NCI-H748 (cell line): ENCODE measurements at regions not wholly inside any gene's neighbourhood (a gene's known extent, or its start where the extent isn't known, plus 50 kb on each side); places are given as distances from the start of the nearest gene placed in this dataset.

Experiments
- DNase-seq: peaks from one replicate; lab custom pipeline; 2025; ENCODE audit not compliant: unreplicated experiment; lab: John Stamatoyannopoulos, UW

DNA sequence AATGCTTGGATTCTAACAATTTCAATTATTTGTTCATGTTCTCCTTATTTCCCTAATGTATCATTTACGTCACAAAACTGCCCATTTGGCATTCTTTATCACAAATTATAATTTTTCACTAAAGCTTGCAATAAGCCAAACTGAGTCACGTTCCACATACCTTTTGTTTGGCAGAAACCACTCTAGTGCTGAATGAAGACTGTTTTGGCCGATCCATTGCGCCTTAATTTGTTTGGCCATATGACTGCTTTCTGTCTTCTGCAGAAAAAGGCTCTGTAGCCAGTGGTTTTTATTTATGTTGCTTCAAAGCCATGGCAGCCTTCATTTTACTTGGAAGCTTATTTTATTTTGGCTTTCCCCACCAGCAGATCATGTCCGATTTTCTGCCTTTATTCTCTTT lies 184.4 kb upstream of the HAND2 start:
- DNase-seq, result no peak

DNA sequence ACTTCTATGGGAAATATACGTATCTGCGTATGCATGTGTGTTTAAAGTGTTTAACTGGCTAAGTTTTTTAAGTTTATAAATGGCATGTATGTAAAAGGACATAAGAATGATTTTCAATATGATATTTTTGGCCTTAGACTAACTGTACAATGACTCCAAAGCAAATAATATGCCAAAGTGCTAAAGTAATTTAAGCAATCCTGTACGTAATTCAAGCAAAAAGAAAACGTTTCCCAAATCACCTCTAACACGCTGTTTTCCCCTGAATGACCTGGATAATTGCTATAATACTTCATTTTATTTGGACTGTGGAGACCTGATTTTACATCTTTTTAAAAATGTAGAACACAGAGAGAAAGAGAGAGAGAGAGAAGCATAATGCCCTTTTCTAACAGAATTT lies 183.0 kb upstream of the HAND2 start:
- no peak for DNase-seq

DNA sequence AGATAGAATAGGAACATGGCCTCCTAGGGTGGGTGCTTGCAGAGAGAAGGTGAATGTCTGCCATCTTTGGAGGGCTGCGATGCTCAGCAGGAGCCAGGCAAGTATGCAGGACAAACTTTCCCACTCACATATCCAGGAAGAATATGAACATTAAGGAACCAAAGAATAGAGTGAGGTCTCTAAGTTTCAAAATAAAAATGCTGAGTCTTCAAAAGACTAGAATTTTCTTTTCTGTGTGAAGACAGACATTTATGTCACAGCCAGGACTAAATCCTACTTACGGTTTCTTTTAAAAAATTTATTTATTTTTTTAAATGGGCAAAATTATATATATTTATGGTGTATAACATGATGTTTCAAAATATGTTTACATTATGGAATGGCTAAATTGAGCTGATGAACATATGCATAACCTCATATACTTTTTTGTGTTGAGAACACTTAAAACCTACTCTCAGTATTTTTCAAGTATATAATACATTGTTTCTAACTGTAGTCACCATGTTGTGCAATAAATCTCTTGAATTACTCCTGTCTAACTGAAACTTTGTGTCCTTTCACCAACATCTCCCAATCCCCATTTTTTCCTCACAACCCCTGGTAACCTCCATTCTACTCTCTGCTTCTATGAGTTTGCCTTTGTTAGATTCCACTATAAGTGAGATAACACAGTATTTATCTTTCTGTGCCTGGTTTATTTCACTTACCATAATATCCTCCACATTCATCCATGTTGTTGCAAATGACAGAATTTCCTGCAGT lies 177.8 kb upstream of the HAND2 start:
- DNase-seq, result no peak

DNA sequence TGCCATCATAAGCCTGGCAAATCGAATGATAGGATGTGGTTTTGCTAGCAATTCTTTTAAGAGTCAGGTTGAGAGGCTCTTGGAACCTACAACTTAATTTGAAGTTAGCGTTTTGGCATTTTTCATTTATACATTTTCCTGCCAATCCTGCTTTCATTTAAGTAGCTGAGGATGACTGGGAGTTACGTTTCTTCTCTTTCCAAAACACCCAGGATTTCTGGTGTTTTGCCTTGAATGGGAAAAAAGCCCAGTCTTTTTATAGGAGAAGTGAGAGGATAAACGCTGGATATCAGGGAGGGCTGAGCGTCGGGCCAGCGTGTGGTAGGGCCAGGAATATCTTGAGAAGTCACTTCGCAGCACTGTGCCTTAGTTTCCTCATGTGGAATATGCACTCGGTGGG lies 174.2 kb upstream of the HAND2 start:
- no peak for DNase-seq

DNA sequence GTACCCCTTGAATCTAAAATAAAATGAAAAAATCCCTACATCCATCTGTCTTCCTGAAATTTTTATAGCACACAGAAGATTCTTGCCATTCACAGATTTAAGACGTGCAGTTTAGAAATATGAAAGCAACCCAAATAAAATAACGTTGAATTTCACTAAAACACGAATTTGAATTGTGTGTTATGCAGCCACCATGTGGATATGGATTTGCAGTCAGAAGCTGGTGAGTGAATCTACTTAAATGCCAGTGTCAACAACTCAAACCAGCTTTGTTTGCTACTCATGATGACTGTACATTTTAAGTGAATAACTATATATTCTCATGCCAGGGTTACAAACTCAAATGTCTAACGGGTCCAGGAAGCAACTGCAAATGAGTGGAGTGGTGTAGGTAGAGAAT lies 173.0 kb upstream of the HAND2 start:
- DNase-seq, result no peak

DNA sequence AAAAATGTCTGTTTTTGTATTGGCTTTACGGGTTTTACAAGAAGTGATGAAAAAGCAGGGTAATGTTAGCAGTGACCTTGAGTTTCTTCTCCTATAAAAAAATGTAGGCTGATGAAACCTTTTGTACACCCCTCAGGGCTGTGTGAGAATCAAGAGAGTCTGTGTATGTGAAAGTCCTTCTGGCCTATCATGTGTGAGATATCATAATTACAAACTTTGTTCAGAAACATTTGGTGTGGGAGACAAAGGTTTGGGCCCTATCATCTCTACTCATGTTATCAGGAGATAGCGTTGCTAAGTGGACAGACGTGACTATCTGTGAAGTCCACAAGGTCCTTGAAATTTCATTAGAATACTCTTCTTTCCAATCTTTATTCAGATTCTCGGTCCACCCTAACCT lies 170.6 kb upstream of the HAND2 start:
- DNase-seq, result no peak

DNA sequence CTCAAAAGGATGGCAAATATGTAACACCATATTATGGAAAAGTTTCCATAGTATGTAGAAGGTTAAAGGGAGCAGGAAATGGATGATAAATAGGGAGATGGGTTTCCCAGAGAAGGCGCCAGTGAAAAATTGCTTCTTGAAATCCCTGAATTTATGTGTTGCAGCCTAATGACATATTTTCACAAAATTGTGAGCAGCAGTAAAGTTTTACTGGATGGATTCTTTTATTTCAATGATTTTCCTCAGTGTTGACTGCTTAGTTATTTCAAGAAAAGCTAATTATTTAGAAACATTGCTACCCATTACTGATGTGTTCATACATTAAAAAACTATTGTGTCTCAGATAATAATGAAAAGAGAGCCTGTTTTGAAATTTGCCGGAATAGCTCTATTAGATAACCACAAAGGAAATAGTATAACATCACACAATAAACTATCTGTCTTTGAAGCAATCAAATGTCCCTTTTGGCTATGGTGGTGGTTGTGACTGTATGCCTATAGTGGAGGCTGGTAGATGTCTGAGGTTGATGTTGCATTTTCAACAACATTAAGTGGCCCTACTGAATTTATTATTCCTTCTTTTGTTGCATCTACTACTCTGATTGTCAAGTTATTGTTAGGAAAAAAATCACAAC lies 169.9 kb upstream of the HAND2 start:
- no peak for DNase-seq

DNA sequence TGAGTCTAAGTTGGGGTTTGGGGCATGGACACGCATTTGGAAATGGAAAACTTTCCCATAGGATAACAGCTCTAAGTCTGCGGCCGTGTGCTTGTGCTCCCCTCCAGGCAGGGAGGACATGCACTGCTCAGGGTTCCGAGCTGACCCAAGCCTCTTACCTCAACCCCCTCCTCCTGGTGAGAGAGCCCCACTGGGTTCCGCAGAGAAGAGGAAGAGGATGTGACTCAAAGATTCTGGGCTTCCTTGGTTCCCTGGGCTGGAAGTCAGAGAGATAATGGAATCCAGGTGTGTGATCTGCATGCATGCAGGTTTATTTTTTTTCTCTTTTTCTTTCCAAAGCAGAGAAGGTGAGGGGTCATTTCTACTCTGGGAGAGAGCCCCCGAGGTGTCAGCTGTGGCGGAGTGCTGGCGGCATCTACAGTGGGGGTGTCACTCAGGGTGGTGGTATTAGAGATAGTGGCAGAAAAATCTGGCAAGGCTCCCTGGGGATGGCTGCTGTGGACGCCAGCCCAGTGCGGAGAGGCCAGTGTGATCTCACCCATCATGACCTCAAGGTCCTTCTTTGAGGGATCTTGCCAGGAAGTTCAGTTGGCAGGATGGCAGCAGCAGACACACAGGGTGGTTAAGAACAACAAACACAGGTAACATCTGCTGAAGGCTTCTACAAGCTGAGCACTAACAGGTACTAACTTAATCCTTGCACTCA lies 168.7 kb upstream of the HAND2 start:
- no peak for DNase-seq

DNA sequence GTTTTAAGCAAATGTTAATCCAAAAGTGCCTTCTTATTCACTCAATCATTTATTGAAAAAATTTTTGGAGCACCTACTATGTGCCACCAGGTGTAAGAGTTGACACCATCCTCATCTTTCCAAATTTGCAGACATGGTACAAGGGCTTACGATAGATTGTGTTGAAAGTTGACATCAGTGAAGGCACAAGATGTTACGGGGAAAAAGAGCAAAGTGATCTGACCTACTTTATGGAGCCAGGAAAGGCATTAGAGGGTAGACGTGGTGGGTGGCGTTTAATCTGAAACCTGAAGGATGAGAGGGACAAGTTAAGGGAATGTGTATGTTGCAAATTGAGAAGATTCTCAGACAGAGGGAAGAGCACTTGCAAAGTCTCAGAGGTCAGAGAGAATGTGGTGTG lies 167.8 kb upstream of the HAND2 start:
- DNase-seq, result no peak

DNA sequence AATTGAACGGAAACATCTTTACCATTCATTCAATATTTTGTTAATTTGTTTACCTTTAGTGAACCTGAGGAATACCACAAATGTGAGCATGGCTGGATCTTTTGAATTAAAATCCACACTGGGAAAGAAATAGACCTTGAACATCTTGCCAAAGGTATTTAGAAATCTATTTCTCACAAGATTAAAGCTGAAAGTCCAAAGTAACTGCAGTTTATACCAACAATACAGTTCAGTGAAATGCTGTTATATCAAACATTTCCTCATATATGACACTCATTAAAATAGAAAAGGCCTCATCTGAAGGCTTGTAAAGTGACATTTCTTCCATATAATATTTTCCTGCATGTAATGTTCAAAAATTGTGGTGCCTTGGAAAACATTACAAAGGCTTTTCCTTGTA lies 166.5 kb upstream of the HAND2 start:
- DNase-seq, result no peak

DNA sequence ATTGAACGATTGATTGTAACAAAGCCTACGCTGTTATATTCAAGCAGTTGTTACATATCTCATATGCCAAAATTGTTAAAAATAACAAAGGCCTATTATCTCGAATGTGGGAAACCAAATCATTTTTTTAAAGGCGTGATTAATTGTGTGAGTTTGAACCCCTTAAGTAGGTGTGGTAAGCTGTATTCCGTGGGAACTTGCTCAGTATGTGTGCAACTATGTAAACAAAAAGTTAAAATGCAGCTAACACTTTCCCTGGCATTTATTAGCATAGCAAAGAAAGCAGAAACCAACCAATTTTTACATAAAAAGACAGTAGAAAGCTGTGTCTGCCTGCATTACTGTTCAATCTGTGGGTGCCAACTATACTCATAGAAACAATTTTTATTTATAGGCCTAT lies 166.0 kb upstream of the HAND2 start:
- no peak for DNase-seq

DNA sequence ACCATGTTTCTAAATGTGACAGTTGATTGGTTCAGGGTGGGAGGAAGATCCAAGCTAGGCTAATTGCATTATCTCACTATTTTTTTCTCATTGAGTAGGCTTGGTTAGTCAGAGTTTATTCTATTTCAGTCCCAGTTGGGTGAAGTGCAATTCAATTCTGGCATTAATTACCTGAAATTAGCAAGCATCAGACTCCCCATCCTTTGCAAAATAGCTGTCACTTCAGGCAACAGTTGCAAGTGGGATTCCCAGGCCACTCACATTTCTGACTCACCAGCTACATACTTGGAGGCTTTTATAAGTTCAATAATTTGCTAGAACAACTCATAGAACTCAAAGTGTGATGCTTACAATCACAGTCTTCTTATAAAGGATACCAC lies 155.8 kb upstream of the HAND2 start:
- no peak for DNase-seq

DNA sequence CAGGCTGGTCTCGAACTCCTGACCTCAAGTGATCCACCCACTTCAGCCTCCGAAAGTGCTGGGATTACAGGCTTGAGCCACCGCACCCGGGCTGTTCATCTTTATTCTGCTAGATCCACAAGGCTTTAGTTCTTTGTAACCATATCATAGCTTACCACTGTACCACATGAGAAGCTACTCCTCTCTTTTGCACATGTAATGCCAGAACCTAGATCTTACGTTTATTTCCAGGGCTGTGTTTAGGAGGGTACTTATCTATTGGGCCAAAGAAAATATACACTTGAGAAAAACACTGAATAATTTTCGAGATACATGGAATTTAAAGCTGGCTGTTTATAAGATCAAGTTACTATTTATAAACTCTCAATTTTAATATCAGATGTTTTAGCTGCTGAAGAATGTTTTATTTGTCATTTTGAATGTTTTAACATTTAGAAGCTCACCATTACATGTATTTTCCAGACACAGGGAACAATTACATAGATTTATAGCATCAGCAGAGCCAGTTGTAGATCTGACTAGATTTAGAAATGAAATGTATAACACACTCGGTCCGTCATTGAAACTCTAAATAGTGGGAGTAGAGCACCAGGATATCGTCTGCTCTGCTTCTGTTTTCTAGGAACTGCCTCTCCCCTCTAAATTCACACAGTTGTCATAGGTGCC lies 155.3 kb upstream of the HAND2 start:
- DNase-seq, result no peak

DNA sequence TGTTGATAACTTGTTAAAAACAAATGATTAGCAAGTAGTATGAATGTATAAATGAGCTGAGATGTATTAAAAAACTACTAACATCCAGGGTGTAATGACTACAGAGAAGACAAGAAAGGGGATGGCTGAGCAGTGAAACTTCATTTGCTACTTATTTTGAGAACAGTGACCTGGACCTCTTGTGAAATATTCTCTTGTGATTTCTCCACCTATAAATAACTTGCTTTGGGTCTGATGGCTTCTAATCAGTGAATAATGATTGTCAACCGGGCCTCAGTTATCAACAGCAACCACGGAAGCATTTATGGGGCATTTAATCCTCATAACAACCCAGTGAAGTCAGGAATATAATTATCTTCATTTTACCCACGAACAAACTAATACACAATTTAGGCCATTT lies 154.2 kb upstream of the HAND2 start:
- no peak for DNase-seq

DNA sequence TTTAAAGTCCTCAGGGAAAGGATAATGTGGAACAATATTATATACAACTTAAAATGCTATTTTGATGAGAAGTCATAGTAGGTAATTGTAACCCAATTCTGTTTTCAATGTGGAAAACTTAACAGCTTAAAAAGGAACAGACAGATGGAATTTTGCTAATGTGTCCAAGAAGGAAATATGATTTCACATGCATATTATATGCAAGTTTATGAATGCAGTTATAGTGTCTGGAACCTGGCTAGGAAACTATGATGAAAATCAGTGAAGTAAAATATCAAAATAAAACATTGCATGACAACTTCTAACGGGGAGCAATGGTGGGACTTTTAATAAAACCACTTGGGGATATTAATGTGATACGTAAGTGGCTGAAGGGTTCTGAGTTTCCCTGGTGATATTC lies 152.6 kb upstream of the HAND2 start:
- DNase-seq, result no peak

DNA sequence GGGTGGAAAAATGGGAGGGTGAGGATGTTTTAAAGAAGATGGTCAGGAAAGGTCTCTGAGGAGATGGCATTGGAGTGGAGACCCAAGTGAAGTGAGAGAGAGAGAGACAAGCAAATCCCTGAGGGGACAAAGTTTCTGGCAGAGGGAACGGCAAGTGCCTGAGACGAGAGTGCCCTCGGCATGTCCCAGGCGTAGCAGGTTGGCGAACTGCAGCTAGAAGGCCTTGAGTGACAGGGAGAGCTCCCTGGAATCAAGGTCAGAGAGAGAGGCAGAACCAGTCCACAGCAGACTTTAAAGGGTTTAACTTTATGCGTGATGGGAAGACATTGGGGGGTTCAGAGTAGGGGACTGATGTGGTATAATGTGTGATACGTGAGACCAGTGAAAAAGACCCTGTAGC lies 150.2 kb upstream of the HAND2 start:
- no peak for DNase-seq

DNA sequence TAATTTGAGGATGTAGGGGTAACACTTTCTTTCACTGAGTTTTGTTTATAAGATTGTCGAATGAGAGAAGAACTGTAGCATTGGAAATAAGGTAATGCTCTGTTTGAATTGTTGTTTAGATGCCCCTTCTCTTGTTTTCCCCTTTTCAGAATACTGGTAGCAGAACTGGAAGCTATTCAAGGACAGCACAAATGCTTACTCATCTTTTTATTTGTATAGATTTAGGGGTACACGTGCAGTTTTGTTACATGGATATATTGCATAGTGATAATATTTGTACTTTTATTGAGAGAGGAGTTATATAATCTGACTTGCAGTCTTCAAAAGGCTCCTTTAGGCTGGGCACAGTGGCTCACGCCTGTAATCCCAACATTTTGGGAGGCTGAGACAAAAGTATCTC lies 145.4 kb upstream of the HAND2 start:
- no peak for DNase-seq

DNA sequence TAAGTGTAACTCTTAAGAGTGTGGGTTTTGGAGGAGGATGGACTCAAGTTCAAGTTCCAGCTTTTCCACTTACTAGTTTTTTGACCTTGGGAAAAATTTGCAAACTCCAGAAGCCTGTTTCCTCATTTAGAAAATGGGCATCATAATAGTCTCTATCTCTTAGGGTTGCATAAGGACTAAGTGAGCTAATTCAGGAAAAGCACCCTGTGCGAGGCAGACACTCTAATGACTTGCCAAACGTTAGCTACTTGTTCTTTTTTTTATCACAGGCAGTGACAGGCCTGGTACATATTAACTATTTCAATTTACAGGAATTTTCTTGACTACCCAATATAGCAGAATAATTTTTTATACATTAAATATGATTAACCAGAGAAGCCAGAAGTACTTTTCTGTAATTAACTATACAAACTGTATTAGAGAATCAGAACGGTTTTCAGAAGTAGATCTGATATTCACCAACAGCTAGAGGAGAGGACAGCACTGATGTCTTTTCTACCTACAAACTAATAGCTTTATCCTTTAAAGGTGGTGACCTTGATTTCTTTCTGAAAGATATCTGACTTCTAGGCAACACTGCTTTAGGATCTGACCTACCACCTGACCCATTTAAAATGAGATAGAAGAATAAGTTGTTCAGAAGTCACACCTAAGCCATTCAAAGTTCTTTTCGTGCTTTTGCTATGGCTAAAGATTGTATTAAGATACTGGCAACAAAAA lies 139.6 kb upstream of the HAND2 start:
- DNase-seq, result no peak

DNA sequence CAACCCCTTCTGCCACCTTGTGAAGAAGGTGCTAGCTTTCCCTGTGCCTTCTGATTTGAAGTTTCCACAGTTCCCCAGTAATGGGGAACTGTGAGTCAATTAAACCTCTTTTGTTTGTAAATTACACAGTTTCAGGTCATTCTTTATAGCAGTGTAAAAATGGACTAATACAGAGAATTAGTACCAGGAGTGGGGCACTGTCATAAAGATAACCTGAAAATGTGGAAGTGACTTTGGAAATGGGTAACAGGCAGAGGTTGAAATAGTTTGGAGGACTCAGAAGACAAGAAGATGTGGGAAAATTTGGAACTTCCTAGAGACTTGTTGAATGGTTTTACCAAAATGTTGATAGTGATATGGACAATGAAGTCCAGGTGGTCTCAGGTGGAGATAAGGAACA lies 131.0 kb upstream of the HAND2 start:
- DNase-seq, result no peak

DNA sequence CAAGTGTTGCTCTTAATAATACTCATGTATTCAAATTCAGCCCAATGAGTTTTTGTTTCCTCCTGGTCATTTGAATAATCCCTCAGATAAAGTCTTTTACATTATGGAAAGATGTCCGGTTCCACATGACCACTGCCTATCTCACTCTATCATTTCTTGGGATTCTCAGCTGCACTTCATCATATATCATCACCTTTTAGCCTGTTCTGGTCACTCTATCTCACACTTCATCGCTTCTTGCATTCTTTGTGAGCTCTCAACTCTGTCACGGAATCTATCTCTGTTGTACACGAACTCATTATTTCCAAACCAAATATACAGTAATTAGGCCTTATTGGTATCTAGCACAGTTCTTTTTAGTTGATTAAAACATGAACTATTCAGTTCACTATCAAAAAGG lies 126.9 kb upstream of the HAND2 start:
- no peak for DNase-seq

DNA sequence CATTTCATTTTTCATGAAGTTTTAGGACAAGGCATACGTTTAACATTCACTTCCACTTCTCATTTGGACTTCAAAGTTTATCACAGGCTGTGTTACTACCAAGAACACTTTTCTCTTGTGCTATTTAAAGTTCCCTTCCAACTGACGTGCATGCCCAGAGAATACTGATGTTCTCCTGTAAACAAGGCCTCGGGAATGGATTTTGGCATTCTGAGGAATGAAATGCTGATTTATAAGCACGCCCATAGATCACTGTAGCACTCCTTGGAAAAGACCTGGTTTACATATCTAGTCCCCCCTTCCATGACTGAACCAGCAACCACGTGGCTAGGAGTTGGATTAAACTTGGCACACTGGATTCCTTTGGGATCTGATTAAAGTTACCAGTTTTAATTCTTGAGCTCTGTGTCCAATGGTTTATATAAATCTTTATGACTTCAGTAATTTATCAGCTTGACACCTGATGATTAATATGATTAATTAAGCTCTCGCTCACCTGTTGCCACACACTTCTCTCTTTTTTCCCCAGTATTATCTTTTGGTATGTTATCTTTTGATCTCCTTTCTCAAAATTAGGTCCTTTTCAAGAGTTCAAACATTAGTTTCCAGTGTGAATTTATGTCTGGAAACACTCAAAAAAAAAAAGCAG lies 122.4 kb upstream of the HAND2 start:
- DNase-seq, result peak; percentile 41
